CD4-positive, alpha-beta T cell (primary cell): ENCODE measurements at regions not wholly inside any gene's neighbourhood (a gene's known extent, or its start where the extent isn't known, plus 50 kb on each side); places are given as distances from the start of the nearest gene placed in this dataset.
"Not testable (repeated sequence)": the region's sequence is repeated elsewhere in the genome, so short reads cannot be mapped to it uniquely, and the experiment has no call there.

Experiments
- ATAC-seq: fragments of 200-7000 bp; cut with Tn5 transposase; one replicate; pipeline ENCODE4 v1.10.0; 2022; ENCODE audit warnings: mild to moderate bottlenecking; ENCODE audit not compliant: poor library complexity
- CTCF ChIA-PET: fragments of 350-600 bp; sonication (Branson Sonifier 250); formaldehyde crosslinking; loops from one replicate; lab custom pipeline; 2021; ENCODE audit warnings: antibody characterized with exemption, inconsistent platforms; lab: Charles Lee
- POLR2A ChIA-PET: fragments of 350-600 bp; sonication (Branson Sonifier 250); formaldehyde crosslinking; loops from one replicate; lab custom pipeline; 2021; ENCODE audit warnings: antibody characterized with exemption, inconsistent platforms; lab: Charles Lee
- DNase-seq, 14 experiments: peaks; one replicate each; pipeline ENCODE4 v3.0.0-alpha.2; 2013 to 2020; ENCODE audit warnings: mixed read lengths in 2 of 14
- H3K27ac ChIP-seq, 2 donors: one replicate each; pipeline versions ENCODE4 v1.5.1 to v1.7.0; 2013; ENCODE audit warnings: low read length in 2 of 2, low read depth in 1 of 2, mild to moderate bottlenecking in 1 of 2
- H3K27me3 ChIP-seq, 2 experiments: 1 replicate in 1 of 2; 2 replicates in 1 of 2; pipeline versions ENCODE4 v1.6.1 to v1.7.0; 2013; ENCODE audit warnings: low read length in 2 of 2, control low read depth in 1 of 2, mild to moderate bottlenecking in 1 of 2, moderate library complexity in 1 of 2; ENCODE audit not compliant: insufficient read depth in 2 of 2, control insufficient read depth in 1 of 2
- H3K36me3 ChIP-seq: one replicate; pipeline ENCODE4 v1.6.1; 2013; ENCODE audit warnings: low read length, control low read depth; ENCODE audit not compliant: insufficient read depth
- H3K4me1 ChIP-seq: one replicate; pipeline ENCODE4 v1.6.1; 2013; ENCODE audit warnings: low read length, control low read depth; ENCODE audit not compliant: insufficient read depth
- H3K4me3 ChIP-seq: one replicate; pipeline ENCODE4 v1.5.1; 2013; ENCODE audit warnings: mild to moderate bottlenecking, low read length, moderate library complexity
- H3K9me3 ChIP-seq, 2 experiments: 1 replicate in 1 of 2; 2 replicates in 1 of 2; pipeline versions ENCODE4 v1.6.1 to v1.7.0; 2013; ENCODE audit warnings: low read length in 2 of 2, mild to moderate bottlenecking in 2 of 2, control low read depth in 1 of 2, moderate library complexity in 1 of 2; ENCODE audit not compliant: control insufficient read depth in 1 of 2, insufficient read depth in 1 of 2
- H3K27ac Mint-ChIP-seq: one replicate; pipeline ENCODE4 v1.8.0; 2020; ENCODE audit warnings: mixed read lengths
- H3K27me3 Mint-ChIP-seq: one replicate; pipeline ENCODE4 v1.8.0; 2021; ENCODE audit warnings: mixed read lengths
- H3K36me3 Mint-ChIP-seq: one replicate; pipeline ENCODE4 v1.8.0; 2021; ENCODE audit warnings: low read depth, mixed read lengths
- H3K4me1 Mint-ChIP-seq: one replicate; pipeline ENCODE4 v1.8.0; 2021; ENCODE audit warnings: low read depth, mixed read lengths
- H3K4me3 Mint-ChIP-seq: one replicate; pipeline ENCODE4 v1.8.0; 2020; ENCODE audit warnings: mild to moderate bottlenecking, mixed read lengths
- H3K9me3 Mint-ChIP-seq: one replicate; pipeline ENCODE4 v1.8.0; 2020; ENCODE audit warnings: mixed read lengths
- CTCF ChIP-seq: fragments of 200-600 bp; IDR thresholded peaks from one replicate; pipeline ENCODE4 v1.8.0; 2022; ENCODE audit warnings: antibody characterized with exemption, mild to moderate bottlenecking
- intact Hi-C, 2 experiments: fragments of 100-400 bp; cut with DNase I in 1 of 2; cut with micrococcal nuclease in 1 of 2; formaldehyde crosslinking; loops; one replicate each; pipeline versions ENCODE4 v1.15.1 to v1.9.0; 2023 to 2025; cut with DNase I, micrococcal nuclease

- Mint-ChIP-seq H3K27ac (no peak overlapping the region), H3K4me3 (no peak overlapping the region), H3K27me3 (peaks cover 14% of the 10 kb centered on the region), H3K9me3 (peaks cover 2% of the 10 kb centered on the region), H3K36me3 (no peaks in the 10 kb centered on the region), H3K4me1 (no peaks in the 10 kb centered on the region)
- intact Hi-C loops = no loop called here
- ChIA-PET POLR2A (no interaction called here), CTCF (no interaction called here)
- H3K4me3 ChIP-seq = no peak overlapping the region
- peaks cover 0 to 9% of the 10 kb centered on the region in 2 experiments for H3K27me3 ChIP-seq
- H3K27ac ChIP-seq = no peak overlapping the region
- H3K36me3 ChIP-seq = no peaks in the 10 kb centered on the region
- no peak for TF ChIP-seq CTCF
- peaks cover 0 to 6% of the 10 kb centered on the region in 2 experiments for H3K9me3 ChIP-seq
- ATAC-seq = no peak
- DNase-seq = no peak
- no peaks in the 10 kb centered on the region for H3K4me1 ChIP-seq
Observed at GRCh38 chr16:17744921-17745572, 274.3 kb upstream of the XYLT1 start.

- TF ChIP-seq CTCF = no peak
- peaks cover 2% of the 10 kb centered on the region for H3K9me3 Mint-ChIP-seq
- ATAC-seq (no peak), DNase-seq (no peak)
- peaks cover 14% of the 10 kb centered on the region for H3K27me3 Mint-ChIP-seq
- H3K27ac Mint-ChIP-seq = no peak overlapping the region
- ChIA-PET CTCF (no interaction called here), POLR2A (no interaction called here)
- intact Hi-C loops = no loop called here
- no peaks in the 10 kb centered on the region for H3K4me1 Mint-ChIP-seq
- Histone ChIP-seq H3K27ac (no peak overlapping the region), H3K4me3 (no peak overlapping the region), H3K4me1 (no peaks in the 10 kb centered on the region), H3K9me3 (peaks cover 0 to 6% of the 10 kb centered on the region in 2 experiments), H3K36me3 (no peaks in the 10 kb centered on the region), H3K27me3 (peaks cover 0 to 9% of the 10 kb centered on the region in 2 experiments)
- H3K4me3 Mint-ChIP-seq = no peak overlapping the region
- no peaks in the 10 kb centered on the region for H3K36me3 Mint-ChIP-seq
Observed at GRCh38 chr16:17743578-17743977, 272.8 kb upstream of the XYLT1 start.

GRCh38 chr16:17743158-17743557 lies 272.4 kb upstream of the XYLT1 start:
- CTCF ChIA-PET = no interaction called here
- H3K4me1 ChIP-seq = no peaks in the 10 kb centered on the region
- H3K36me3 Mint-ChIP-seq = no peaks in the 10 kb centered on the region
- H3K9me3 Mint-ChIP-seq = peaks cover 2% of the 10 kb centered on the region
- H3K36me3 ChIP-seq = no peaks in the 10 kb centered on the region
- intact Hi-C loops = no loop called here
- H3K27ac Mint-ChIP-seq = no peak overlapping the region
- H3K27ac ChIP-seq = no peak overlapping the region
- no peak for TF ChIP-seq CTCF
- DNase-seq (no peak), ATAC-seq (no peak)
- peaks cover 0 to 9% of the 10 kb centered on the region in 2 experiments for H3K27me3 ChIP-seq
- no peak overlapping the region for H3K4me3 Mint-ChIP-seq
- H3K4me1 Mint-ChIP-seq = no peaks in the 10 kb centered on the region
- POLR2A ChIA-PET = no interaction called here
- peaks cover 14% of the 10 kb centered on the region for H3K27me3 Mint-ChIP-seq
- H3K9me3 ChIP-seq = peaks cover 0 to 6% of the 10 kb centered on the region in 2 experiments
- H3K4me3 ChIP-seq = no peak overlapping the region

GRCh38 chr16:17735099-17735498 lies 264.3 kb upstream of the XYLT1 start:
- H3K27me3 ChIP-seq, POLR2A ChIA-PET, DNase-seq, H3K4me3 Mint-ChIP-seq, H3K27ac ChIP-seq, H3K9me3 ChIP-seq, H3K36me3 Mint-ChIP-seq, CTCF ChIA-PET, H3K4me3 ChIP-seq, H3K4me1 Mint-ChIP-seq, ATAC-seq, H3K27me3 Mint-ChIP-seq, H3K27ac Mint-ChIP-seq, intact Hi-C loops, H3K4me1 ChIP-seq, H3K36me3 ChIP-seq: not testable (repeated sequence)
- H3K9me3 Mint-ChIP-seq = peaks cover 12% of the 10 kb centered on the region
